Calu3 (cell line): ENCODE measurements at regions not wholly inside any gene's neighbourhood (a gene's known extent, or its start where the extent isn't known, plus 50 kb on each side); places are given as distances from the start of the nearest gene placed in this dataset.

Experiments
- BruUV-seq: library from RNA; stranded (reverse); fragments of 400-500 nt; replicated peaks from 2 replicates; lab custom pipeline; 2021; lab: Mats Ljungman, UMichigan
- CTCF ChIA-PET: fragments of 300-600 bp; sonication (Branson Sonifier 250); formaldehyde crosslinking; loops from one replicate; lab custom pipeline; 2022; ENCODE audit warnings: antibody characterized with exemption; lab: Charles Lee
- DNase-seq: peaks from one replicate; pipeline ENCODE4 v3.0.0; 2022
- H3K27ac Mint-ChIP-seq: one replicate; pipeline ENCODE4 v1.8.0; 2022; ENCODE audit warnings: mixed read lengths; ENCODE audit not compliant: unreplicated experiment
- H3K27me3 Mint-ChIP-seq: one replicate; pipeline ENCODE4 v1.8.0; 2022; ENCODE audit warnings: mixed read lengths; ENCODE audit not compliant: unreplicated experiment
- H3K36me3 Mint-ChIP-seq: one replicate; pipeline ENCODE4 v1.8.0; 2022; ENCODE audit warnings: mild to moderate bottlenecking, moderate library complexity, mixed read lengths; ENCODE audit not compliant: insufficient read depth, unreplicated experiment
- H3K4me1 Mint-ChIP-seq: one replicate; pipeline ENCODE4 v1.8.0; 2022; ENCODE audit warnings: mild to moderate bottlenecking, low read depth, mixed read lengths; ENCODE audit not compliant: unreplicated experiment
- H3K4me3 Mint-ChIP-seq: one replicate; pipeline ENCODE4 v1.8.0; 2022; ENCODE audit warnings: mild to moderate bottlenecking, low read depth, moderate library complexity, mixed read lengths; ENCODE audit not compliant: unreplicated experiment
- H3K9me3 Mint-ChIP-seq: one replicate; pipeline ENCODE4 v1.8.0; 2022; ENCODE audit warnings: low read depth, mixed read lengths; ENCODE audit not compliant: unreplicated experiment
- CTCF ChIP-seq: fragments of 200-600 bp; IDR thresholded peaks from one replicate; pipeline ENCODE4 v1.8.0; 2022; ENCODE audit warnings: antibody characterized with exemption; ENCODE audit not compliant: unreplicated experiment
- intact Hi-C: fragments of 100-400 bp; cut with micrococcal nuclease; formaldehyde crosslinking; loops from one replicate; pipeline ENCODE4 v1.10.0; 2022; ENCODE audit not compliant: unreplicated experiment

GRCh38 chr2:21821672-21822227, 698.0 kb downstream of the TDRD15 start:
- Mint-ChIP-seq H3K4me3 (no peak overlapping the region), H3K36me3 (no peaks in the 10 kb centered on the region), H3K9me3 (peaks cover 6% of the 10 kb centered on the region), H3K27ac (no peak overlapping the region), H3K4me1 (no peaks in the 10 kb centered on the region), H3K27me3 (no peaks in the 10 kb centered on the region)
- CTCF ChIA-PET, result no interaction called here
- TF ChIP-seq CTCF, result no peak
- no peak for DNase-seq
- intact Hi-C loops, result no loop called here
- no TSS peak for BruUV-seq

GRCh38 chr2:21822505-21822904, 698.7 kb downstream of the TDRD15 start:
- Mint-ChIP-seq H3K27me3 (no peaks in the 10 kb centered on the region), H3K36me3 (no peaks in the 10 kb centered on the region), H3K4me1 (no peaks in the 10 kb centered on the region), H3K9me3 (peaks cover 6% of the 10 kb centered on the region), H3K4me3 (no peak overlapping the region), H3K27ac (no peak overlapping the region)
- no TSS peak for BruUV-seq
- intact Hi-C loops, result no loop called here
- no peak for TF ChIP-seq CTCF
- DNase-seq, result no peak
- CTCF ChIA-PET, result no interaction called here

- intact Hi-C loops, result no loop called here
- no peaks in the 10 kb centered on the region for H3K36me3 Mint-ChIP-seq
- DNase-seq, result no peak
- H3K4me1 Mint-ChIP-seq, result no peaks in the 10 kb centered on the region
- no peak overlapping the region for H3K4me3 Mint-ChIP-seq
- no peaks in the 10 kb centered on the region for H3K27me3 Mint-ChIP-seq
- CTCF ChIA-PET, result no interaction called here
- H3K9me3 Mint-ChIP-seq, result peaks cover 18% of the 10 kb centered on the region
- no peak overlapping the region for H3K27ac Mint-ChIP-seq
- no TSS peak for BruUV-seq
- no peak for TF ChIP-seq CTCF
Measured at GRCh38 chr2:21833767-21834166, 710.0 kb downstream of the TDRD15 start.

- no peaks in the 10 kb centered on the region for H3K27me3 Mint-ChIP-seq
- DNase-seq, result no peak
- intact Hi-C loops, result no loop called here
- CTCF ChIA-PET, result no interaction called here
- H3K27ac Mint-ChIP-seq, result no peak overlapping the region
- TF ChIP-seq CTCF, result no peak
- H3K9me3 Mint-ChIP-seq, result peaks cover 6% of the 10 kb centered on the region
- no TSS peak for BruUV-seq
- H3K4me1 Mint-ChIP-seq, result no peaks in the 10 kb centered on the region
- no peak overlapping the region for H3K4me3 Mint-ChIP-seq
- H3K36me3 Mint-ChIP-seq, result no peaks in the 10 kb centered on the region
Measured at GRCh38 chr2:21836261-21836660, 712.5 kb downstream of the TDRD15 start.
